Effector memory CD4-positive, alpha-beta T cell (primary cell): ENCODE measurements at regions not wholly inside any gene's neighbourhood (a gene's known extent, or its start where the extent isn't known, plus 50 kb on each side); places are given as distances from the start of the nearest gene placed in this dataset.

Experiments
- DNase-seq, 3 donors: peaks; one replicate each; pipeline ENCODE4 v3.0.0-alpha.2; 2020
- H3K27ac ChIP-seq: 2 replicates; pipeline ENCODE4 v1.7.0; 2013; ENCODE audit warnings: mild to moderate bottlenecking, low read length, moderate library complexity; ENCODE audit not compliant: insufficient read depth, poor library complexity, severe bottlenecking
- H3K27me3 ChIP-seq: replicated peaks from 2 replicates; pipeline ENCODE4 v1.7.0; 2013; ENCODE audit warnings: mild to moderate bottlenecking, low read length; ENCODE audit not compliant: insufficient read depth, control insufficient read depth, poor library complexity, severe bottlenecking
- H3K36me3 ChIP-seq: 2 replicates; pipeline ENCODE4 v1.7.0; 2013; ENCODE audit warnings: mild to moderate bottlenecking, low read length, moderate library complexity; ENCODE audit not compliant: control insufficient read depth, insufficient read depth
- H3K4me1 ChIP-seq: 2 replicates; pipeline ENCODE4 v1.7.0; 2013; ENCODE audit warnings: low read length, mild to moderate bottlenecking; ENCODE audit not compliant: control insufficient read depth, insufficient read depth, poor library complexity, severe bottlenecking
- H3K4me3 ChIP-seq: 2 replicates; pipeline ENCODE4 v1.7.0; 2013; ENCODE audit warnings: low read length, low read depth, mild to moderate bottlenecking; ENCODE audit not compliant: insufficient read depth, poor library complexity, severe bottlenecking
- H3K9me3 ChIP-seq: 2 replicates; pipeline ENCODE4 v1.7.0; 2013; ENCODE audit warnings: mild to moderate bottlenecking, low read length, moderate library complexity; ENCODE audit not compliant: control insufficient read depth

DNA sequence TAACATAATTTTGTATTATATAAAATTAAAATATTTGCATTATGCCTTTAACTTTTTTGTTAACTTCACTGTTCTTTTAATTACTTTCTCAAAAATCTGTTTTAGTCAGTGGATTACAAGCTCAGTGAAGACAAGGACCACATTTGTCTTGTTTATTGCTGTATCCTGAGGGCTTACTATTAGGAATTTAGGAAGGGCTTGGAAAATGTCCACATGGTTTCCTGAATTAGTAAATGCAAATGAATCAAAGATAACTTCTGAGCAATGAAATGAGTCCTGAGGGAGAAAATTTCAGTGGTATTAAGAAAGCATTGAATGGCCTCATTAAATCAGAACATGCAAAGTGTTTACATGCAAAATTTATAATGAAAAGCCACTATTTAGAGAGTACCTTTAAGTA, 1293.2 kb upstream of the GOT2 start:
- no peaks in the 10 kb centered on the region for H3K36me3 ChIP-seq
- DNase-seq = no peak
- no peaks in the 10 kb centered on the region for H3K9me3 ChIP-seq
- no peaks in the 10 kb centered on the region for H3K27me3 ChIP-seq
- H3K4me3 ChIP-seq = no peak overlapping the region
- no peaks in the 10 kb centered on the region for H3K4me1 ChIP-seq
- H3K27ac ChIP-seq = no peak overlapping the region

- Histone ChIP-seq H3K4me3 (no peak overlapping the region), H3K36me3 (no peaks in the 10 kb centered on the region), H3K27ac (no peak overlapping the region), H3K27me3 (no peaks in the 10 kb centered on the region), H3K9me3 (no peaks in the 10 kb centered on the region), H3K4me1 (no peaks in the 10 kb centered on the region)
- DNase-seq = no peak
Observed at GRCh38 chr16:60013076-60013475, 1279.0 kb upstream of the GOT2 start.

- DNase-seq = no peak
Observed at GRCh38 chr16:60001523-60001922, 1267.4 kb upstream of the GOT2 start.

GRCh38 chr16:59997706-59998105, 1263.6 kb upstream of the GOT2 start:
- DNase-seq = no peak
- Histone ChIP-seq H3K36me3 (no peaks in the 10 kb centered on the region), H3K4me1 (no peaks in the 10 kb centered on the region), H3K9me3 (no peaks in the 10 kb centered on the region), H3K27me3 (no peaks in the 10 kb centered on the region), H3K4me3 (no peak overlapping the region), H3K27ac (no peak overlapping the region)

More at GRCh38 chr16:60001523-60001922, 1267.4 kb upstream of the GOT2 start:
- Histone ChIP-seq H3K27ac (no peak overlapping the region), H3K4me1 (no peaks in the 10 kb centered on the region), H3K4me3 (no peak overlapping the region), H3K27me3 (no peaks in the 10 kb centered on the region), H3K9me3 (no peaks in the 10 kb centered on the region), H3K36me3 (no peaks in the 10 kb centered on the region)

DNA sequence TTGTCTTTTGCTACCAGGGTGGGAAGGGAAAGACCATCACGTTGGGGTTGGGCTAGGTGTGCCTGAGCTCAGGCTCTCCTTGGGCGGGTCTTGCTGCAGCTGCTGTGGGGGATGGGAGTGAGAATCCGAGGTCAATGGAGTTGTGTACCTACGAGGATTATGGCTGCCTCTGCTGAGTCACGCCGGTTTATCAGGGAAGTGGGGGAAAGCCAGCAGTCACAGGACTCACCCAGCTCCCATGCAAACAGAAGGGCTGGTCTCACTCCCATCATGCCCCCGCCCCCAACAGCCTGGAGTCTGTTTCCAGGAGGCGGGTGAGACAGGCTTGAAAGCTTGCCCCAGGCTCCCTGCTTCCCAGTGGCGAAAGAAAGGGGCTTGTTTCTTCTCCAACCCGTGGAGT, 1259.0 kb upstream of the GOT2 start:
- DNase-seq = no peak
- H3K36me3 ChIP-seq = no peaks in the 10 kb centered on the region
- H3K9me3 ChIP-seq = no peaks in the 10 kb centered on the region
- H3K27ac ChIP-seq = no peak overlapping the region
- H3K4me3 ChIP-seq = no peak overlapping the region
- H3K27me3 ChIP-seq = no peaks in the 10 kb centered on the region
- H3K4me1 ChIP-seq = no peaks in the 10 kb centered on the region

DNA sequence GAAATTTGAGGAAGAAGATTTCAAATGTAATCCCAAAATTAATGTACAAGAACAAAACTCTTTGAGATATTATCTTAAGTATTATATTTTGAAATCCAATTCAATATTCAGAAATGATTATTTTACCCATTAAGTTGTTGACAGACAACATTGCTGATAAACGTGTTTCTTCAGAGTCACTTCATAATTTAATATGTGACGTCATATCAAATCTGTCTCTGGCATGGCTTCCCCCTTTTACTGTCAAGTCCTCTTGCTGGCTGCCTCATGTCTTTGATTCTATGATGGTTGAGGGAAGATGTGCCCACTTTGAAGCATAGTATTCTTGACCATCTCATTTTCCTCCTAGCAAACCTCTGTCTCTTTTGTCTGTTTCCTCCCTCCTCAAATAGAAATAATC, 1257.1 kb upstream of the GOT2 start:
- H3K36me3 ChIP-seq = no peaks in the 10 kb centered on the region
- H3K4me3 ChIP-seq = no peak overlapping the region
- no peak for DNase-seq
- no peak overlapping the region for H3K27ac ChIP-seq
- no peaks in the 10 kb centered on the region for H3K4me1 ChIP-seq
- no peaks in the 10 kb centered on the region for H3K27me3 ChIP-seq
- H3K9me3 ChIP-seq = no peaks in the 10 kb centered on the region

DNA sequence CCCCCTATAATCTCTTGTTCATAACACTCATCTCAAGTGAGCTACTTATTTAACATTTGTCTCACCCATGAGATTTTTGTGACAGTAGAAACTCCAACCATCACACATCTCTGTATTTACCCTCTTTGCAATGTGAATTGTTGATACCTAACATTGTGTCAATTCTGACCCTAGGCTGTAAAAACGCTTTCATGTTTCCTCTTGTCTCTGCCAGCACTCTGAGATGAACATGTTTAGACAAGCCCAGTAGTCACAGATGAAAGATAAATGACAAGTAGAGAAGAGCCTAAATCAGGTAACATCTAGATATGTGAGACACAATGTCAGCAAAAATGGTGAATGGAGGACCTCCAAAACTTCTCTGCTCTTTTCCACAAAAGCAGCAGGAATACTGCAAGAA, 1254.5 kb upstream of the GOT2 start:
- DNase-seq = no peak
- H3K27ac ChIP-seq = no peak overlapping the region
- H3K9me3 ChIP-seq = no peaks in the 10 kb centered on the region
- no peak overlapping the region for H3K4me3 ChIP-seq
- H3K27me3 ChIP-seq = no peaks in the 10 kb centered on the region
- H3K4me1 ChIP-seq = no peaks in the 10 kb centered on the region
- no peaks in the 10 kb centered on the region for H3K36me3 ChIP-seq

GRCh38 chr16:59975953-59976352, 1241.8 kb upstream of the GOT2 start:
- no peak for DNase-seq
- no peaks in the 10 kb centered on the region for H3K4me1 ChIP-seq
- no peaks in the 10 kb centered on the region for H3K9me3 ChIP-seq
- no peak overlapping the region for H3K27ac ChIP-seq
- H3K27me3 ChIP-seq = no peaks in the 10 kb centered on the region
- no peak overlapping the region for H3K4me3 ChIP-seq
- H3K36me3 ChIP-seq = no peaks in the 10 kb centered on the region

GRCh38 chr16:59973966-59974365, 1239.8 kb upstream of the GOT2 start:
- H3K4me3 ChIP-seq = no peak overlapping the region
- H3K27me3 ChIP-seq = no peaks in the 10 kb centered on the region
- no peaks in the 10 kb centered on the region for H3K9me3 ChIP-seq
- no peak overlapping the region for H3K27ac ChIP-seq
- DNase-seq = no peak
- H3K36me3 ChIP-seq = no peaks in the 10 kb centered on the region
- no peaks in the 10 kb centered on the region for H3K4me1 ChIP-seq

DNA sequence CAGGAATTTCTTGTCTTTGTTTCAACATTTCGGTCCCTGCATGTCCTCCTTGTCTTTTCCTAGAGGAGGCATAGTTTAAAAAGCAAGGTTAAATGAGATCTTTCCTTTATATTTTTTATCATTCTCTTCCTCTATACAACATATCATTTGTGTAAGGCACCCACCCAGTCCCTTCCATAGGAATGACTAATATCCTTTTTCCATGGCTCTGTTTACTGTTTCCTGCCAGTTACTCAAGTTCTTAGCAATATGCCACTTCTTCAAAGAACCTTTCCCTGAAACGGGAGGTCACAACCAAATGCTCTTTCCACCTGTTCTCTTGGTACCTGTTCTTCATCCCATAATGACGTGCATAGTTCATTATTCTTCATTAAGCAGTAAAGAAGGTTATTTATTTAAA, 1237.1 kb upstream of the GOT2 start:
- H3K36me3 ChIP-seq = no peaks in the 10 kb centered on the region
- DNase-seq = no peak
- H3K27ac ChIP-seq = no peak overlapping the region
- H3K27me3 ChIP-seq = no peaks in the 10 kb centered on the region
- no peaks in the 10 kb centered on the region for H3K9me3 ChIP-seq
- no peak overlapping the region for H3K4me3 ChIP-seq
- H3K4me1 ChIP-seq = no peaks in the 10 kb centered on the region
